ELF-1 (cell line): ENCODE measurements at regions not wholly inside any gene's neighbourhood (a gene's known extent, or its start where the extent isn't known, plus 50 kb on each side); places are given as distances from the start of the nearest gene placed in this dataset.
A peak's percentile ranks its signal among the peaks of the same experiment; 100 is the strongest.

Experiments used
- DNase-seq: peaks from one replicate; pipeline ENCODE4 v3.0.0-alpha.2; 2016; ENCODE audit warnings: low read depth, low spot score

DNA sequence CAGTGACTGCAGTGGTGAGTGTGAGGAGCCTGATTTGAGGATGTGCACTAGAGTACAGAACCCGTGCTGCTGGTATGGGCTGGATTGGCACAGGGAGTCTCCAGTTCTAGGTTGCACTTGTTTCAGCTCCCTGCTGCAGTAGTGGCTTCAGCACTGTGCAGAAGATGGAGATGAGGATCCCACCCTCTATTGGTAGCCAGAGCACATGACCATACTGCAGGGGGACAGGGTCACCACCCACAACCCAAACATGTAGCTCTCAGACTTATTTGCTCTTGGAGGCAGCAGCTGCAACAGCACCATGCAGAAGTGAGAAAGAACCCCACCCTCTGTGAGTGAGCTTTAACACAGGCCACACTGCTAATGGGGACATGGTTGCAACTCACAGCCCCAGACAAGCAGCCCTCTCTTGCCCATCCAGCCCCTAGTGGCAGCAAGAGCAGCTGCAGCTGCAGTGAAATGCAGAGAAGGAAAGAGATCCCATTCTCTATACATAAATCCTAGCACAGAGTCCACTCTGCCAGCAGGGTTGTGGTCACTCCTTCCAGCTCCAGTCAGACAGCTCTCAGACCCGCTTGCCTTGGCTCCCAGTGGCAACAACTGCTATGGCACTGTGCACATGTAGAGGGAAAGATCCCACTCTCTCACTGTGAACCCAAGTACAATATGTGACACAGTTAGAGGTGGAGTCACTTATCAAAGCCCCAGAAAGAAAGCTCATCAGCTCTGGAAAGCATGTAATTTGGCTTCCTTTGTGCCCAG is 51.4 kb upstream of the SCIN start:
- DNase-seq = peak; percentile 69

DNA sequence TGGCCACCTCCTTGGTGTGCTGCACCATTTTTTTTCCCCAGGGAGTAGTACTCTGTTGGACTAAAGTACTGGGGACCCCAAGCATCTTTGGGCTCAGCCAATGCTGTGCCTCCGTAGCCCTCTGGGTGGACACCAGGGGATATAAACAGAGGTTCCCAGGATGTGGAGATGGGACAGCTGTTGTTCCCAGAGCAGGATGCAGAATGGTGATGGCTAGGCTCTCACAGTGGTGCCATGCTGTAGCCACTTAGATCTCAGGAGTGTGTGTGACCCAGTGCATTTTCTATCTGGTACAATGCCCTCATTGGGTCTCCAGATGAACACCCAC is 50.9 kb upstream of the SCIN start:
- no peak for DNase-seq
